ENCODE measurements at regions not wholly inside any gene's neighbourhood (a gene's known extent, or its start where the extent isn't known, plus 50 kb on each side); places are given as distances from the start of the nearest gene placed in this dataset.

DNA sequence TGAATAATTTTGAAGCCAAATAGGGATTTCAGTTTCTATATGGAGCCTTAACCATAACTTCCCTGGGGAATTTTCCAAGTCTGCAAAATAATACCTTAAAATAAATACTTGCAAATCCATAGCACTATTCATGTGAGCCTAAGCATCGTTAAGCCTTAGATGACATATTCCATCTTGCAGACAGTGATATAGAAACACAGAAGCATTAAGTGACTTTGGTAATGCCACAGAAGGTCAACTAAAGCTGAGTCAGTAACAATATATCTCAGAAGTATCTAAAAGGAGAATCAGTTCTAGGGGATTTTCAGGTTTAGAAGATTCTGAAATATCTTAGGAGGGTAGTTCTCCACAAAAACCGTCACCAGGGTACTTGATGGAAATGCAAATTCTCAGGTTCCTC, 163.4 kb upstream of the COL1A2 start:
- DNase-seq (ENCODE audit: low spot score), result no peak

DNA sequence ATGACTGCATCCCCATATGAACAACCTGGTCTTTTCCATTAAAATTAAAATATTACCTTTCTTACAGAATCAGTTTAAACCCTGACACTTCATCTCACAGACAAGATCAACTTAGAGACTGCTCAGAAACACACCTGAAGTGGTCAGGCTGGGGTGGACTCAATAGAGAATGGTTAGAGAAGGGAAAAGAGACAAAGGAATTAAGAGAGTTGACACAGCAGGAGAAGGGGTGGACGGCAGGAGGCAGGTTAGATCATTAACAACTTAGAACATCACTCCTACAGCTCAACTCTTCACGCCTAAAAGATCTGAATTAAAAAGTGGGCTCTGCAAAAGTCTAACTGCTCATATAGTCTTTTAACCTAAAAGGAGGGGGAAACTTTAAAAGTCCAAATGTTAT, 157.7 kb upstream of the COL1A2 start:
- no peak for DNase-seq (ENCODE audit: low spot score)

DNA sequence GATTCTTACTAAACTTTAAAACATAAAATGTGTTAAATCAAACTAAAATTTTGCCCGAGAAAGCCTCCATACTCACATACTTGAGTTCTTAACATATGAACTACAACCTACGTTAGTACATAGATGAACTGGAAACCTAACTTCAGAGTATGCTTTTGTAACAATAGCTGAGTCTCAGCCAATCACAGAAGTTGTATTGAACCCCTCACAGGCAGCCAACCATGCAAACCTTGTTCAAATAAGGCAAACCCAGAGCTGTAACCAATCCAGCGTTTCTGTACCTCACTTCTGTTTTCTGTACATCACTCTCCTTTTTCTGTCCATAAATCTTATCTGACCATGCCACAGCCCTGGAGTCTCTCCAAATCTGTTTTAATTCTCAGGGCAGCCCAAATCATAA, 157.3 kb upstream of the COL1A2 start:
- no peak for DNase-seq (ENCODE audit: low spot score)

DNA sequence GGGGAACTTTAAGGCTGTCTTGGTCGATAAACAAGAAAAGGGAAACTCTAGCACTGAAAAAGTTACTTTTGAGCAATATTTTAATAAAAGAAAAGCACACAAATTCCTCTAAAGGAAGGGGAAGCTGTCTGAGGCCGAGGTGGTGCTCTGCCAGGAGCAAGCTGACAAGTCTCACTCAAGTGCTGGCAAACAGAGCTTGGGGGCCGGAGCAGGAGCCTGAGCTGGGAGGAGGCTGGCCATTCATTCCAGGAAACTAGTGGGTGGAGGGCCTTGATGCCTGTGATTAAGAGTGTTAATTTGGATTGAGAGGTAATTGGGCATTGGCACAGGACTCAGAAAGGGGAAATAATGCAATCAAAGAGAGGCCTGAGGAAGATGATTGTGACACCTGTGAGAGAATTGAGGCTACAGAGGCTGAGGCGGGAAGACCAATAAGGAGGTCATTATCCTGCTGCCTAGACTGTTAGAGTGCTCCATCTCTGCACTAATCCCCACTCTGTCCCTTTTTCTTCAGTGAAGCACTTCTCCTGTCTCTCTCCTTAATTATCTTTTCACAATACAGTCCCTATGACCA, 154.9 kb upstream of the COL1A2 start:
- no peak for DNase-seq (ENCODE audit: low spot score)

DNA sequence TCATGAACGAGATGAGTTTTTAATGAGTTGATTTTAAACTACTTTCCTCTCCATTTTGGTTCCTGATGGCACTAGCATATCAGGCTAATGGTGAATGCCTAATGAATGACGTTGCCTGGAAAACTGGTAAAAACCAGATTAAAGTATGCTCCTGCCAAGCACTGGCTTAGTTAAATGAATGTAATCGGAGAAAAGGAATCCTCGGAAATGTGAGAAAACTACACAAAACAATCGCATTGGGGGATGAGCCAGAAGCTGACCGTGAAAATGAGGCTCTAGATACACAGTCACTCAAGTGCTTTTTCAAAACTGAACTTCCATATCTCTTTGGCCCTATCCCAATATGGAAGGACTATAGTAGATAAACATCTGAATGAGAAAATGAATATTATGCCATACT, 153.8 kb upstream of the COL1A2 start:
- no peak for DNase-seq (ENCODE audit: low spot score)

DNA sequence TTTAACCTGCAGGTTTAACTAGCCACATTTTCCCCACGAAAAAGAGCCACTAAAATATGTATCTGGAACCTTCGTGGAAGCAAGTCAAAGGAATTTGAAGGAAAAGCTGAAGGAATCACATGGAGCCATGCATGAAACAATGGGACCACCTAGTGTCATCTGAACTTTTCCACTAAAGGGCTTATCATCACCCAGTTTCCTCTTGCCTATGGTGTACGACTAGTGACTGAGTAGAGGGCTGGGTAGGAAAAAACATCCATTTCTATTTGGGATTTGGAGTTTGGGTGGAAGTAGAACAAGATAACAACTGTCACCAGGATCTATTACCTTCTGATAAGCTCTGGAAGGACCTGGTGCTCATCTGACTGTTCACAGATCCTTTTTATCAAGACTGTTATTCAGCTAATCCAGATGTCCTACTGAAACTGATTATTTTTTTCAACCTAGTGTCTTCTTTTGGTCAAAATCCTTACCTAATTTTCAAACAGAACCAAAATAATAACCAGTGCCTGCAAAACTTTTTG, 153.2 kb upstream of the COL1A2 start:
- no peak for DNase-seq (ENCODE audit: low spot score)

DNA sequence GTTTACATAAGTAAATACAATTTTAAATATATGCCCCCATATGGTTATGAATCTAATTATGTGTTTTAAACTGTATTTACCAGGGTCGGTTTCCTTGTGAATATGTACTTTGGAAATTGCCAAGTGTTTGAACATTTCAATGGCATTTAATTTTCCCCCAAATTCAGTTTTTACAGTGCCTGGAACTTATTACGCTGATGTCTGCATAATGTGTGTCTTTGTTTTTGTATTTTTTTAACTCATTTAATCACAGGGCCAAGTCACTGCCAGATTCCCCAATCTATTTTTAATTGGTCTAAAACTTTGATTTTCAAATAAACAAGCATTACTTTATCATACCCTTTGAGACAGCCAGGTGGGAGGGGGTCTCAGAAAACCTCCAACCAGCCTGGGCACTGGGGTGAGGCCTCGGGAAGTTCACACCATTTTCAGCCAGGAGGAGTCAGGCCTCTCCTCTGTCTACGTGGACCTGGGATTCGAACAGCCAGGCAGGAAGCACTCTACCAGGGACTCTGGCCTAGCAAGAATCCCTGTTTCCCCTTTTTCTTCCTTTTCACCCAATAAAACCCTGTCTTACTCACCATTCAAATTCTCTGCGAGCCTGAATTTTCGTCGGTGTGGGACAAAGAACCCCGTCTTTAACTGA, 151.5 kb upstream of the COL1A2 start:
- no peak for DNase-seq (ENCODE audit: low spot score)

DNA sequence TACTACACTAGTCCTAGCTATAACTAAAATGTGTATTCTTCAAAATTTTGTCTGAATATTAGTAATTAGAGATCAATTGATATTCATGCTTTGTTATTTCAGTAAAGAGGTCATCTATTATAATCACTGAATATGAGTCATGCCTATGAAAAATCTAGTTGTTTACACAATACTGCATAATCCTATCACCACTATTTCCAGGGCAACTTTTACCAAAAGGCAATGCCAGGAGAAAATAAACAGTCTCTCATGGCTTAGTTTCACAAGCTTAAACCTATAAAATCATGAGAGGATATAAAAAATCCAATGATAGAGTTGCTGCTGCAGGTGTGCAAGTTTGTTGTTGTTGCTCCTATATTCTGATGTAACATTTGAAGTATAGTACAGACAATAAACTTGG, 149.9 kb upstream of the COL1A2 start:
- no peak for DNase-seq (ENCODE audit: low spot score)

DNA sequence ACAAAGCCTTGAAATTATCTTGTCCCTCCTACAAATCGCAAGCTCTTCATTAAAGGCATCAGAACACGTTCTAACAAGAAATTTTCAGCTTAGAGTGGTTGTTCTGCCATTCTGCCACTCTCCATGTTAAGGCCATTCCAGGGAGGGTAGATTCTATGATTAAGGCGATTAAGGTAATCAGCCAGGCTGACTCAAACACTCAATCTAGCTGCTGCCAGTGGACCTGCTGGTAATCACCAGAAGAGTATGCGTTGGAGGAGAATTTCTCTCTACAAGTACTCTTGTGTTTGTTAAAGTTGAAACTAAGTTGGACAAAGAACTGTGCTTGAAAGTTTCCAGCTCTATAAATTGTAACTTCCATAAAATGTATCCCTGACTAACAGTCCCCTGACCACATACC, 149.2 kb upstream of the COL1A2 start:
- DNase-seq (ENCODE audit: low spot score), result no peak

DNA sequence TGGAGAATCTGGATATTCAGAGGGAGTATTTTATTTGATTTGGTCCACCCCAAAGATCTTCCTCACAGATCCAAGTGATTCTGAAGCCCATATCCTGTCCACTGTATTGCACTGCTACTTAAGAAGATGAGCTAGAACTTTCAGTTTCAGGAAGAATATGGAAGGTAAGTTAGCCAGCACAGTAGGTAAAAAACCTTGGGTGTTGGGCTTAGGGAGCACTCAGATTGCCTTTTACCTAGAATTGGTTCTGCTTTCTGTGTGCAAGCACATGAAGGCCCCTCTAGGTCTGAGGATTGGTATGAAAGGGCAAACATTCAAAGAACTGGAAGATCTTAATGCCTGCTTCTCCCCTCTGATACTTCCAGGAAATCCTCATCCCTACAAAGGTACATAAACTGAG, 146.7 kb upstream of the COL1A2 start:
- DNase-seq (ENCODE audit: low spot score), result no peak

DNA sequence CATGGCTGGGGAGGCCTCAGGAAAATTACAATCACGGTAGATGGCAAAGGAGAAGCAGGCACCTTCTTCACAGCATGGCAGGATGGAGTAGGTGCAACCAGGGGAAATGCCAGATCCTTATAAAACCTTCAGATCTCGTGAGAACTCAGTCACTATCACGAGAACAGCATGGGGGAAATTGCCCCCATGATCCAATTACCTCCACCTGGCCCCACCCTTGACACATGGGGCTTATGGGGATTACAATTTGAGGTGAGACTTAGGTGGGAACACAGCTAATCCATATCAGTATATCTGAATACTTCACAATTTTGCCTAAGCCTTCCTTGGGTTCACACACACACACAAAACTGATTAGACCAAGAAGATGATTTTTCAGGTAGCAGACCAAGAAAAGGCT, 145.1 kb upstream of the COL1A2 start:
- no peak for DNase-seq (ENCODE audit: low spot score)

DNA sequence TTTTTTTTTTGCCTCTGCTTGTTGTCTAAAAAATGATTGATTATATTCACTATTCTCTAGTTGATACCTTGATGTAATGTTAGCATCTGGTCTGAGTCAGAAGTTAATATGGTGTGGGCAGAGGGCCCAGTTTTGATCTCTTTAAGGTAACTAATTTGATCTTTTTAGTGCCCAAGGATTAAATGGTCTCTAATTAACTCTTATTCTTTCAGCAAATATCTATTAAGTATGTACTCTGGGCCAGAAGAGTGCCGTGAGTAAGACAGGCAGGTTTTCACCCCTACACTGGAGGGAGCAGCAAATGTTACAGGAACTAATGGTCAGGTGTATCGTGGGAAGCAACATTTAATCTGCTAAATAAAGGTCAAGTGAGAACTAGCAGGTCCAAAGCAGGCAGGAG, 144.6 kb upstream of the COL1A2 start:
- DNase-seq (ENCODE audit: low spot score), result no peak

DNA sequence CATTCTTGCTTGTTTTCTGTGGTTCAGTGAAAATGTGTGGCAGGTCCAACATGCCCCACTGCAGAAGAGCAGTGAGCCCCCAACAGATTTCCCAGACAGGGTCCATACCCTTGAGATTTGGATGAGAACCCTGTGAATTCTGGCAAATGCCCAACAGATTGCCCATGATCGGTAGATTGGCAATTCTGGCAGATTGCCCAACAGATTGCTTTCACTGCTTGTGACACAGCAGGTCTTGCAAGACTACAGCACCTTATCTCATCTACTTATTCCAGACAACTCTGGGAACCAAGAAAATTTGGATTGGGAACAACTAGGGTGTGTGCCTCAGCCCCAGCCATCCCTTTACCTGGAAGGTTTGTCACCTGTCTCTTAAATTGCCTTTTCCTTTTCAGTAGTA, 143.7 kb upstream of the COL1A2 start:
- DNase-seq (ENCODE audit: low spot score), result no peak

DNA sequence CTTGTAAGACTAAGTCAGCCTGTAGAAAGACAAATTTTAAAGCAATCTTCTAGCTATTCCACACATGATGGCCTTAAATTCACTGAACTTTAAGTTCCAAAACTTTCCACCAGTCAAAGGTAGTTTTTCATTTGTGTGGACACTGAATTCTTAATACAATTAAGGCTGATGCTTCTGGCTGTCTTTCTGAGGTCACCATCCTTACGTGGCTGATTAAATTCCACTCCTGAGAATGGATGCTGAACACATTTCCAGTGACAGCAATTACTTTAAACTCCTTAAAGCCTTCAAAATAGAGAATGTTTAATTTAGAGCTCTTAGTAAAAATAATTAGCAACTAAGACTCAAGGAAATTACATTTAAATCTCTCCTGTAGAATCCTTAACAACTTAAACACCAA, 142.6 kb upstream of the COL1A2 start:
- DNase-seq (ENCODE audit: low spot score), result no peak

DNA sequence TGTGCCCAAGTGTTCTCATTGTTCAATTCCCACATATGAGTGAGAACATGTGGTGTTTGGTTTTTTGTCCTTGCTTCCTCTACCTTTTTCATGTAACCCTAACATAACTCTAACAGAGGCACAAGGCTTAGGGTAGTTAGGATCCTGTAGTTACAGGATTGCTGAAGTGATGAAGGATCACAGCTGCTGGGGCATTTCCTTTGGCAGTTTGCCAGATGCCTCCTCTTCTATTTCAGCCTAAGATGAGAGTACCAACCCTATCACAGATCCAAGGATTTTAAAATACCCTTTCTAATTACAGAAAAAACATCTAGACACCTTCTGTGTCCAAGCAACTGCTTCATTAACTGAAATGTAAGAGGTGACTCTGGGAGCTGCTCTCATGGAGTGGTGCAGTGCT, 141.7 kb upstream of the COL1A2 start:
- no peak for DNase-seq (ENCODE audit: low spot score)

DNA sequence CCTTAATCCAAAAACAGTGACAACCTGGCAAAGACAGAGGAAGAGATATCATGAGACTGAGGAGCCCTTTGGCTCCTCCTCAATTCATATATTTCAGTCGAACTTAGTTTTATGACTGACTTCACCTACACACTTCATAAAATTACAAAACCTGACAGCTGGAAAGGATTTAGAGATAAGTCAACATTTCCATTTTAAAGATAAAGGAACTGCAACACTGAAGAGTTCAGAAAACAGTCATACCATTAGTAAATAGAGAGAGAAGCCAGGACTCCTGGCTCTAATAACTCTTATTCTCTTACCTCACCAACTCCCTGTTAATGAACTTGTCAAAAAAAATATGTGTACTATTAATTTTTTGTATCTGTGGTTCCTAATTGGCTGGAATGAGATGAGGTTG, 141.0 kb upstream of the COL1A2 start:
- DNase-seq (ENCODE audit: low spot score), result no peak

DNA sequence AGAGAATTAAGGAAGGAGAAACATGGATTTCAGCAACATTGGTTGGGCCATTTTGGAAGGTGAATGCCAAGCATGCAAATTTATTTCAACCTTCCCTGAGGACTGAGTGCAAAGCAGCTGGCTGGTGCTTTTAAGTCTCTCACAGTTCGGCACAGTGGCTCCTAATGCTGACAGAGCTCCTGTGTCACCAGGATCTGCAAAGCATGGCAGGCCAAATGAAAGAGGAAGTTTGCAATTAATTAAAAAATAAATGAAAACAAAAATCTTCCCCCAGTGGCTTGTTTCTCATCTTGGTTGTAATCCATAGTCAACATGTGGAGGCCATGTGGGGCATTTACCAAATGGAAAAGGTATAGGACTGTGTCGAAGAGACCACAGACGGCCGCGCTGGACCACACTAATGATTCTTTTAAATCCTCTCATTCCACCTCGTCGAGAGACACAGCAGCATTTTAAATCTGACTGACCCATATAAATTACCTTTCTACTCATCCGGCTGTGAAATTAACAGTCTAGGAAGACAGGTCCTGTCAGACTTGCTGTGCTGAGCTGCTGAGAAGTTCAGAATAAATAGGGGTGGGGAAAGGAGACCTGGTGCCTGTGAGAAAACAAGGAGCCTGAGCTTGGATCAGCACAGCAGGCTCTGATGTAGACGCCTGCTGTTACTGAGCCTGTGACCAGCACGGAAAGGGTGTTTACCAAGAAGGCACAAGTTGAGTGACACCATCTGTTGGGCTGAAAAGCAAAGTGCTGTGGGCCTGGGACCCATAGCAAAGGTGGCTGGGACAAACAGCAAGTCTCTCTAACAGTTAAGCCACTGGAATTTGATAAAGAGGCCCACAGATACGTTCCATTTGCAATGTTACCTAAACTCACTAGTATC, 136.0 kb upstream of the COL1A2 start:
- no peak for DNase-seq (ENCODE audit: low spot score)

DNA sequence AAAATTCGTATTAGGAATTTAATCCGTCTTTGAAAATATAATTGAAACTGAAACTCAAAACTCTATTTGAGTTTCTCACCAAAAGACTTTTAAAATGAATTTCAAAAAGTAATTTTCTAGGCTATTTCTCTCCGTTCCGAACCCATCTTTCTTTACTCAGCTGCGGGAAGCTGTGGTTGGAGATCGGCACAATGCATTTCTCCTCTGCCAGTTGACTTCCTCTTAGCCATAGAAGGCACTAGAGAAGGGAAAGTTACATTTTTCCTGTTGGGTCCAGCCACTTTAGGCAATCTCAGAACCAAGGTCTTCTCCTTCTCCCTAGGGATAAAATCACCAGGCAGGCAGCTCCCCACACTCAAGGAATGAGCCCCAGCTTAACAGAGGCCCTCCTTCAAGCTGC, 133.6 kb upstream of the COL1A2 start:
- no peak for DNase-seq (ENCODE audit: low spot score)

DNA sequence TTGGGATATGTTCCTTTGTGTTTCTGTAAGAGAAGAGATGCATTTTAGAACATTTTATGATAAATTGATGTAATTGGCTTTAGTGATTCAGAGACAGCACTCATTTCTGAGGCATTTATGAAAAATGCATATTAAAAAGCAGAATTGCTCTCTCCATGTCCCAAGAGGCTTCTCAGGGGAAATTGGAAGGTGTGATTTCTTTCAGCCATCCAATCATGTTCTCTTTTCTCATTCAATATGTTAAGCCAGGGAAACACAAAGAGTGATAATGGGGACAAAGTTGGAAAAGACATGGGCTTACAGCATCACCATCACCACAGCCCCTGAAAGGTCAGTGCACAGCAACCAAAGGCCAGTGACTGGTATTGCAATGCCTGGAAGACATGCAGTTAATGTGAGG, 129.9 kb upstream of the COL1A2 start:
- DNase-seq (ENCODE audit: low spot score), result no peak

DNA sequence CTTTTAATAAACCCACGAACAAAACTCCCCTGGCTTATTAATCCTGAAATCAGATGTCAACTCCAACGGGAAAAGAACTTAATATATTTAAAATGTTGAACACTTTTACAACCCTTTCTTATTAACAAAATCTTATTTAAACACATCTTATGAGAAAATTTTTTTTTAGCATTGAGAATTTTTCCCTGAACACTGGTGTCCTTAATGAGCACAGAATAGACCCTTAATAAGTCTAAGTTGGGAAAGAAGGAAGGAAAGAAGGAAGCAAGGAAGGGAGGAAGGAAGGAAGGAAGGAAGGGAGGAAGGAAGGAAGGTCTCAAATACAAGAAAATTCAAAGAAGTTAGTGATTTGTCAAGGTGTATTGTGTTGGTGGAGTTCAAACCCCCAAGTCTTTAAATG, 129.2 kb upstream of the COL1A2 start:
- no peak for DNase-seq (ENCODE audit: low spot score)

DNA sequence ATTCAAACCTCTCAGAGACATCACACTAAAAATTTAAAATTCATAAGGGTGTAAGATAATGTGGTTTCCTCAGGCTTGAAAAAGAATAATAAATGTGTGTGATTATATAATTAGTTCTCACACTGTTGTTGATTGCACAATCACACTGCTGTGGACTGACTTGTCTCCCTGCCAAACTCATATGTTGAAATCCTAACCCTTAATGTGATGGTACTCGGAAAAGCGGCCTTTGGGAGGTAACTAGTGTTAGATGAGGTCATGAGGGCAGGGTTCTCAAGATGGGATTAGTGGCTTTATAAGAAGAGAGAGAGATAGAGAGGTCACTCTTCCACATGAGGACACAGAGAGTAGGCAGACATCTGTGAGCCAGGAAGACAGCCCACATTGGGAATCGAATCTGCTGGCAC, 128.5 kb upstream of the COL1A2 start:
- no peak for DNase-seq (ENCODE audit: low spot score)

DNA sequence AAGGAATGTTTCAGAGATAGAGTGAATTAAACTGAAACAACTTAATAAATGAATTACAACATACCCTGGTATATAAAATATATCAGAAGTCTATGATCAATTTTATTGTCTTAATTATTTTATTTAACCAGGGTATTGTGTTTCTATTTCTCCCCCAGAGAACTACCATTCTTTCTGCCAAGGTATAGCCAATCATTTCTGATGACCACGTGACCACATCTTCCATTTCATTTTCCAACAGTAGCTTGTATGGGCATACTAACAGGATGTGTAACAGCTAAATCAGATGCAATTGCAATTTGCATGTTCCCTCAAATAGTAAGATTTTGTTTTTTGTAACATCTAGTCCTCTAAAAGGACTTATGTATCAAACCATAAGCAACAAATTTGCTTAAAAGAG, 123.9 kb upstream of the COL1A2 start:
- DNase-seq (ENCODE audit: low spot score), result no peak
